Natural killer cell (primary cell): ENCODE measurements at regions not wholly inside any gene's neighbourhood (a gene's known extent, or its start where the extent isn't known, plus 50 kb on each side); places are given as distances from the start of the nearest gene placed in this dataset.

Experiments
- ATAC-seq, 3 donors: fragments of 150-1000 bp in 2 of 3; fragments of 200-7000 bp in 1 of 3; cut with Tn5 transposase; 1 replicate in 1 of 3; 2 replicates in 2 of 3; pipeline ENCODE4 v1.10.0; 2021; ENCODE audit warnings: mild to moderate bottlenecking in 2 of 3, moderate library complexity in 2 of 3
- DNase-seq, 2 donors: peaks; one replicate each; pipeline versions ENCODE4 v3.0.0 to v3.0.0-alpha.2; 2013 to 2021; ENCODE audit warnings: mixed read lengths in 1 of 2
- H3K27ac ChIP-seq: one replicate; pipeline ENCODE4 v1.5.1; 2013; ENCODE audit warnings: mild to moderate bottlenecking, low read length
- H3K27me3 ChIP-seq: one replicate; pipeline ENCODE4 v1.6.1; 2013; ENCODE audit warnings: low read length; ENCODE audit not compliant: control insufficient read depth, insufficient read depth
- H3K36me3 ChIP-seq: one replicate; pipeline ENCODE4 v1.6.1; 2013; ENCODE audit warnings: low read length; ENCODE audit not compliant: control insufficient read depth, insufficient read depth
- H3K4me1 ChIP-seq: one replicate; pipeline ENCODE4 v1.6.1; 2013; ENCODE audit warnings: low read length; ENCODE audit not compliant: control insufficient read depth, insufficient read depth
- H3K4me3 ChIP-seq: one replicate; pipeline ENCODE4 v1.5.1; 2013; ENCODE audit warnings: low read length
- H3K9me3 ChIP-seq: one replicate; pipeline ENCODE4 v1.6.1; 2013; ENCODE audit warnings: low read length; ENCODE audit not compliant: control insufficient read depth, insufficient read depth
- H3K27ac Mint-ChIP-seq, 2 donors: one replicate each; pipeline ENCODE4 v1.8.0; 2022; ENCODE audit warnings: mild to moderate bottlenecking in 2 of 2, mixed read lengths in 2 of 2, moderate library complexity in 1 of 2
- H3K27me3 Mint-ChIP-seq, 2 donors: one replicate each; pipeline ENCODE4 v1.8.0; 2022; ENCODE audit warnings: low read depth in 2 of 2, mixed read lengths in 2 of 2
- H3K36me3 Mint-ChIP-seq: one replicate; pipeline ENCODE4 v1.8.0; 2022; ENCODE audit warnings: mixed read lengths
- H3K4me1 Mint-ChIP-seq, 2 donors: one replicate each; pipeline ENCODE4 v1.8.0; 2022; ENCODE audit warnings: mixed read lengths in 2 of 2
- H3K4me3 Mint-ChIP-seq: one replicate; pipeline ENCODE4 v1.8.0; 2022; ENCODE audit warnings: mild to moderate bottlenecking, moderate library complexity, mixed read lengths
- H3K9me3 Mint-ChIP-seq, 2 donors: one replicate each; pipeline ENCODE4 v1.8.0; 2022; ENCODE audit warnings: mixed read lengths in 2 of 2
- CTCF ChIP-seq: fragments of 200-600 bp; IDR thresholded peaks from one replicate; pipeline ENCODE4 v1.8.0; 2022; ENCODE audit warnings: antibody characterized with exemption
- WGBS: methylation state at CpG from one replicate; pipeline ENCODE4 v1.1.7; 2013; ENCODE audit warnings: missing lambda C conversion rate; ENCODE audit not compliant: insufficient coverage; 5-methylcytosine and 5-hydroxymethylcytosine counted together
- intact Hi-C: fragments of 100-400 bp; cut with micrococcal nuclease; formaldehyde crosslinking; loops from one replicate; pipeline ENCODE4 v1.14.2; 2022

- DNase-seq (no peak), ATAC-seq (no peak)
- no peaks in the 10 kb centered on the region for H3K36me3 ChIP-seq
- Mint-ChIP-seq H3K4me3 (no peak overlapping the region), H3K9me3 (no peaks in the 10 kb centered on the region), H3K27ac (no peak overlapping the region), H3K27me3 (peaks cover 2 to 16% of the 10 kb centered on the region in 2 donors), H3K36me3 (no peaks in the 10 kb centered on the region), H3K4me1 (peaks cover 0 to 11% of the 10 kb centered on the region in 2 donors)
- H3K27me3 ChIP-seq: peaks cover 3% of the 10 kb centered on the region
- intact Hi-C loops: no loop called here
- no peaks in the 10 kb centered on the region for H3K9me3 ChIP-seq
- no peak overlapping the region for H3K27ac ChIP-seq
- no peak for TF ChIP-seq CTCF
- no peak overlapping the region for H3K4me3 ChIP-seq
- no peaks in the 10 kb centered on the region for H3K4me1 ChIP-seq
- WGBS: 67% methylated on average over 1 of the region's 8 CpGs
Observed at GRCh38 chr15:59948924-59949613, 55.0 kb upstream of the FOXB1 start.

- intact Hi-C loops: no loop called here
- no peaks in the 10 kb centered on the region for H3K9me3 ChIP-seq
- H3K36me3 ChIP-seq: no peaks in the 10 kb centered on the region
- WGBS: 84% methylated on average over 3 of the region's 3 CpGs
- no peak overlapping the region for H3K27ac ChIP-seq
- H3K4me1 ChIP-seq: no peaks in the 10 kb centered on the region
- no peak for TF ChIP-seq CTCF
- peaks cover 3% of the 10 kb centered on the region for H3K27me3 ChIP-seq
- Mint-ChIP-seq H3K36me3 (no peaks in the 10 kb centered on the region), H3K27ac (no peak overlapping the region), H3K27me3 (peaks cover 2 to 7% of the 10 kb centered on the region in 2 donors), H3K4me1 (peaks cover 0 to 11% of the 10 kb centered on the region in 2 donors), H3K4me3 (no peak overlapping the region), H3K9me3 (no peaks in the 10 kb centered on the region)
- ATAC-seq (no peak), DNase-seq (no peak)
- H3K4me3 ChIP-seq: no peak overlapping the region
Observed at GRCh38 chr15:59946084-59946483, 58.0 kb upstream of the FOXB1 start.

DNA sequence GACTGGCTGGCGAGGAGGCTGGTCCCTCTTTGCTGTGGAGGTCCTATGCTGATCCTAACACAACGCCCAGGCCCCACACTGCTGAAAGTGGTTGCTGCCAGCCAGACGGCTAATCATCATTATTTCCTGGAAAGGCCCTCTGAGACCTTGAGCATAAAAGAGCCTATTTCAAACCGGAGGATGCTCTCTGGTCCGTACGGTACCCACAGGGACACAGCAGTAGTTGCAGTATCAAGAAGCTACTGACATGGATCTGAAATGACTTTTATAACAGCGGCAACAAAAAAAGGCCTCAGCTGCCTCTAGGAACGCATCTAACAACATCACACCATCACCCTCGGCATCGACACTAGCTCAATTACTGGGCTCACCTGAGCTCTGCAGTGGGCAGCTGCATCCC lies 59.1 kb upstream of the FOXB1 start:
- Histone ChIP-seq H3K36me3 (no peaks in the 10 kb centered on the region), H3K9me3 (no peaks in the 10 kb centered on the region), H3K27ac (no peak overlapping the region), H3K27me3 (peaks cover 3% of the 10 kb centered on the region), H3K4me3 (no peak overlapping the region), H3K4me1 (no peaks in the 10 kb centered on the region)
- no peak for TF ChIP-seq CTCF
- Mint-ChIP-seq H3K4me3 (no peak overlapping the region), H3K36me3 (no peaks in the 10 kb centered on the region), H3K4me1 (peaks cover 0 to 11% of the 10 kb centered on the region in 2 donors), H3K27me3 (peaks cover 6 to 7% of the 10 kb centered on the region in 2 donors), H3K27ac (no peak overlapping the region), H3K9me3 (no peaks in the 10 kb centered on the region)
- ATAC-seq (no peak), DNase-seq (no peak)
- intact Hi-C loops: no loop called here
- 93% methylated on average over 10 of the region's 10 CpGs for WGBS

DNA sequence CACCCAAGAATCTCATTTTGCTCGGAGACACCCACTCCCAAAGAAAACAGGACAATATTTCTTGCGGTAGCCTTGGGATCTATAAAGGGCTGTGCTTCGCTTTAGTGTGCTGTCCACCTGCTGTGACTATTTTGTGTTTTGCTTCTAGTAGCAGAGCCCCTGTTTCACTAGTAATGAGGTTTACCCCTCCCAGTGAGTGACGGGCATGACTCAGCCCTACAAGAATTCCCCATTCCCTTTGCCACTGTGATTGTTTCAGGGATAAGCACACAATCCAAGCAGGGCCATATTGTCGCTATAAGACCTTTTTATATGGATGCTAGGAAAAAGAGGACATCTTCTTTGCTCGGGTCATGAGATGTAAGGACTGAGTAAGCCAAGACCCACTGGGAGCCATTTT lies 62.5 kb upstream of the FOXB1 start:
- H3K4me1 Mint-ChIP-seq: no peaks in the 10 kb centered on the region
- no peak overlapping the region for H3K27ac Mint-ChIP-seq
- Histone ChIP-seq H3K4me1 (no peaks in the 10 kb centered on the region), H3K9me3 (no peaks in the 10 kb centered on the region), H3K36me3 (no peaks in the 10 kb centered on the region), H3K27me3 (no peaks in the 10 kb centered on the region), H3K27ac (no peak overlapping the region), H3K4me3 (no peak overlapping the region)
- intact Hi-C loops: no loop called here
- no peak for ATAC-seq
- WGBS: 95% methylated on average over 6 of the region's 6 CpGs
- peaks cover 3 to 6% of the 10 kb centered on the region in 2 donors for H3K27me3 Mint-ChIP-seq
- no peak for DNase-seq
- H3K9me3 Mint-ChIP-seq: no peaks in the 10 kb centered on the region
- no peak overlapping the region for H3K4me3 Mint-ChIP-seq
- TF ChIP-seq CTCF: no peak
- no peaks in the 10 kb centered on the region for H3K36me3 Mint-ChIP-seq
